Dermis blood vessel endothelial cell (primary cell): ENCODE measurements at regions not wholly inside any gene's neighbourhood (a gene's known extent, or its start where the extent isn't known, plus 50 kb on each side); places are given as distances from the start of the nearest gene placed in this dataset.

Source experiments
- DNase-seq: peaks from one replicate; pipeline ENCODE4 v3.0.0; 2010

DNA sequence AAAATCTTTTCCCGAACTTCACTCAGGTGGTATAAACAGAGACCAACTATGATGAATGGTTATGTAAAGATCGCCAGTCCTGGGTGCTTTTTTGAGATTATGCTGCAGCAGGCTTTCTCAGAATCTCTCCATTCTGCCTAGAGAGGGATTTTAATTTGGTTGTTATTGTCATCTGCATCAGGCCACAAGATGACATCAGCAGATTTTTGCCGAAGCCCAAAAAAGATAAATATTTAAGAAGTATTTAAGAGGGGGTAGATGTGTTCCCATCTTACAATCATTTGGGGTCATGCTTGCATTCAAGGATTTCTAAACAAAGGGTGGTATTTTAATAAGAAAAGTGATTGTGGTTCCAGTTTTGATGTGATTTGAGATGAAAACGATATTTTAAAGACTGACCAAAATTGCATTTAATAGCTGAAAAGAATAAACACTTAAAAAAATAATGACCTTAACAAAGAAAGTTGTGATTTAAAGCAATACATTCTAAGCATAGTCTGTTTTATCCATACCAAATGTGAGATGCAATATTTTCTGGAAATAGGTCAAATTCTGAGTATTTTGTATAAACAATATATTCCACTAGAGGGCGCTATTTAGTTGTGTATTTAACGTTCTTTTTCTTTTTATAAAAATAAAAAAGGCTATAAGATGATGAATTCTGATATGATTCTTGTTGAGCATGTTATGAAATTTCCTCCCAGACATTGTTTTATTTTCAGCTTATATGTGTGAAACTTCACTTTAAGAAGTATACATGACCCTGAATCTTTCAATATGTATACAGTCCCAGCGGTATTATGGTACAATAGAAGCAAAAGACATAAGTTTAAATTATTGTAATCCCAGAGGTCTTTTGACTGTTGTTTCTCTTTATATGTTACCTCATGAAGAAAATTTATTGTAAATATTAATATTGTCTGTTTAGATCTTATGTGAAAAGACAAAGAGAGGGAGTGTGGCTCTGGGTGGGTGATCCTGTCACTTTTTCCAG, 51.0 kb upstream of the ZFP64 start:
- peak; percentile 33 for DNase-seq
